Endothelial cell of umbilical vein (primary cell): ENCODE measurements at regions not wholly inside any gene's neighbourhood (a gene's known extent, or its start where the extent isn't known, plus 50 kb on each side); places are given as distances from the start of the nearest gene placed in this dataset.
"Not testable (repeated sequence)": the region's sequence is repeated elsewhere in the genome, so short reads cannot be mapped to it uniquely, and the experiment has no call there.

Experiments
- BruUV-seq: library from RNA; stranded (reverse); fragments of 400-500 nt; replicated peaks from 2 replicates; lab custom pipeline; 2021; lab: Mats Ljungman, UMichigan
- CTCF ChIA-PET: fragments of 300-600, 350-600 bp; sonication (Branson Sonifier 250); formaldehyde crosslinking; loops from one replicate; lab custom pipeline; 2021; ENCODE audit warnings: antibody characterized with exemption, inconsistent platforms; lab: Charles Lee
- POLR2A ChIA-PET: fragments of 300-600, 350-600 bp; sonication (Branson Sonifier 250); formaldehyde crosslinking; loops from one replicate; lab custom pipeline; 2021; ENCODE audit warnings: antibody characterized with exemption, inconsistent platforms; lab: Charles Lee
- DNase-seq: peaks from one replicate; pipeline ENCODE4 v3.0.0-alpha.2; 2011; ENCODE audit warnings: low read depth, low spot score
- FAIRE-seq: peaks from 2 replicates; lab custom pipeline; 2011; peaks lifted over from hg19 to GRCh38; lab: Jason Lieb, UNC
- H2AFZ ChIP-seq: 2 replicates; pipeline ENCODE4 v1.6.0; 2012; ENCODE audit warnings: low read depth, low read length, control low read depth, inconsistent platforms
- H3K27ac ChIP-seq: 2 replicates; pipeline ENCODE4 v1.5.1; 2011; ENCODE audit warnings: low read depth, mild to moderate bottlenecking, control low read depth, low read length, moderate library complexity; ENCODE audit not compliant: insufficient read depth
- H3K27me3 ChIP-seq, 2 experiments: 2 replicates each; pipeline versions ENCODE4 v1.6.0 to v1.6.1; 2011; ENCODE audit warnings: low read length in 2 of 2, mixed read lengths in 1 of 2; ENCODE audit not compliant: control insufficient read depth in 2 of 2, insufficient read depth in 2 of 2
- H3K36me3 ChIP-seq, 2 experiments: 2 replicates in 1 of 2; 3 replicates in 1 of 2; pipeline ENCODE4 v1.5.1; 2011; ENCODE audit warnings: low read length in 2 of 2, mild to moderate bottlenecking in 1 of 2, moderate library complexity in 1 of 2; ENCODE audit not compliant: control insufficient read depth in 2 of 2, insufficient read depth in 2 of 2; ENCODE audit errors: extremely low read depth in 1 of 2
- H3K4me1 ChIP-seq: 3 replicates; pipeline ENCODE4 v1.5.1; 2011; ENCODE audit warnings: mild to moderate bottlenecking, low read length; ENCODE audit not compliant: control insufficient read depth, insufficient read depth; ENCODE audit errors: extremely low read depth
- H3K4me2 ChIP-seq: 2 replicates; pipeline ENCODE4 v1.6.1; 2011; ENCODE audit warnings: low read length, control low read depth, mixed read lengths; ENCODE audit not compliant: insufficient read depth
- H3K4me3 ChIP-seq, 3 experiments: fragments of 200-600 bp in 1 of 3; sonication (generic), shearing (Covaris generic) in 1 of 3; replicated peaks in 1 of 3; 2 replicates each; pipeline ENCODE4 v1.5.1; 2011 to 2016; ENCODE audit warnings: control low read depth in 3 of 3, low read length in 3 of 3, mild to moderate bottlenecking in 2 of 3, inconsistent platforms in 1 of 3, low read depth in 1 of 3, moderate library complexity in 1 of 3; ENCODE audit not compliant: insufficient read depth in 1 of 3
- H3K79me2 ChIP-seq: 2 replicates; pipeline ENCODE4 v1.6.0; 2012; ENCODE audit warnings: low read length, inconsistent platforms; ENCODE audit not compliant: control insufficient read depth, insufficient read depth
- H3K9ac ChIP-seq: replicated peaks from 2 replicates; pipeline ENCODE3; 2011; ENCODE audit warnings: low read length, control low read depth; ENCODE audit not compliant: insufficient read depth; ENCODE audit errors: extremely low read depth
- H3K9me1 ChIP-seq: replicated peaks from 3 replicates; pipeline ENCODE4 v1.6.0; 2011; ENCODE audit warnings: mild to moderate bottlenecking, low read length; ENCODE audit not compliant: control insufficient read depth, insufficient read depth; ENCODE audit errors: extremely low read depth
- H3K9me3 ChIP-seq: replicated peaks from 2 replicates; pipeline ENCODE4 v1.5.1; 2012; ENCODE audit warnings: low read length, inconsistent platforms; ENCODE audit not compliant: control insufficient read depth, insufficient read depth
- H4K20me1 ChIP-seq: replicated peaks from 2 replicates; pipeline ENCODE3; 2011; ENCODE audit warnings: mild to moderate bottlenecking, low read length; ENCODE audit not compliant: control insufficient read depth, insufficient read depth; ENCODE audit errors: extremely low read depth
- FOS ChIP-seq: IDR thresholded peaks from 2 replicates; pipeline ENCODE4 v1.6.1; 2011; ENCODE audit warnings: mild to moderate bottlenecking, low read length, moderate library complexity, borderline replicate concordance; ENCODE audit not compliant: insufficient read depth
- GATA2 ChIP-seq: IDR thresholded peaks from 2 replicates; pipeline ENCODE4 v1.7.0; 2011; ENCODE audit warnings: low read depth, mild to moderate bottlenecking, moderate library complexity, mixed read lengths, low read length; ENCODE audit not compliant: insufficient read length, insufficient read depth
- JUN ChIP-seq: IDR thresholded peaks from 2 replicates; pipeline ENCODE4 v1.6.1; 2011; ENCODE audit warnings: borderline replicate concordance, low read depth; ENCODE audit not compliant: insufficient read length, insufficient read depth
- MYC ChIP-seq: IDR thresholded peaks from one replicate; pipeline ENCODE4 v1.6.1; 2011; ENCODE audit warnings: mild to moderate bottlenecking, low read depth, low read length
- POLR2A ChIP-seq: IDR thresholded peaks from 2 replicates; pipeline ENCODE4 v1.6.1; 2012; ENCODE audit warnings: low read depth, mild to moderate bottlenecking, control low read depth, low read length
- dilution Hi-C: fragments of 300-500 bp; cut with MboI; formaldehyde crosslinking; loops from one replicate; pipeline ENCODE4 v1.15.0; 2019; ENCODE audit warnings: low sequenced_read_pairs; ENCODE audit not compliant: extremely low pct_ligation_motif_present
- intact Hi-C: fragments of 100-400 bp; cut with micrococcal nuclease; formaldehyde crosslinking; loops from one replicate; pipeline ENCODE4 v1.10.0; 2022
- TF ChIP-seq, protein P1 (sequence below), 2 donors: IDR thresholded peaks; 1 replicate in 1 of 2; 2 replicates in 1 of 2; pipeline ENCODE4 v1.5.1; 2011; ENCODE audit warnings: low read length in 2 of 2, mild to moderate bottlenecking in 2 of 2, moderate library complexity in 2 of 2, control low read depth in 1 of 2, inconsistent platforms in 1 of 2, low read depth in 1 of 2; ENCODE audit not compliant: insufficient read depth in 1 of 2; ENCODE audit errors: extremely low read depth in 1 of 2
- TF ChIP-seq, protein P2 (sequence below): IDR thresholded peaks from 2 replicates; pipeline ENCODE4 v1.6.1; 2011; ENCODE audit not compliant: insufficient read depth, insufficient read length

DNA sequence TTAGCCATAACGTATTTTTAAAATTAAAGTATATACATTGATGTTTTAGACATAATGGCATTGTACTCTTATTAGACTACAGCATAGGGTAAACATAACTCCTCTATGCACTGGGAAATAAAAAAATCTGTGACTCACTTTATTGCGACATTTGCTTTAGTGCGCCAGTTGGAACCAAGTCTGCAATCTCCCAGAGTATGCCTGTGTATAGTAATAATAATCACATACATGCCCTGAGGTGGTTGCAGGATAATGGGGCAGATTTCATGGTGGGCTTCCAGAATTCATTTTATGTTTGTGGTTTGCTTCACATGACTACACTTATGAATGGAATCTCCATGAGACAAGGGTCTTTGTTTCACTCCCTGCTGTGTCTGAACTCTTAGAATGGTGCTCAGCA lies 66.9 kb upstream of the N4BP1 start:
- FAIRE-seq, result no peak
- Histone ChIP-seq H3K36me3 (no peaks in the 10 kb centered on the region), H3K4me2 (no peak overlapping the region), H3K4me1 (no peaks in the 10 kb centered on the region), H2AFZ (no peak overlapping the region), H3K9me3 (no peaks in the 10 kb centered on the region), H3K9me1 (no peaks in the 10 kb centered on the region), H4K20me1 (no peaks in the 10 kb centered on the region), H3K27me3 (no peaks in the 10 kb centered on the region), H3K9ac (no peak overlapping the region), H3K4me3 (no peak overlapping the region), H3K27ac (no peak overlapping the region), H3K79me2 (no peaks in the 10 kb centered on the region)
- TF ChIP-seq, protein P1, sequence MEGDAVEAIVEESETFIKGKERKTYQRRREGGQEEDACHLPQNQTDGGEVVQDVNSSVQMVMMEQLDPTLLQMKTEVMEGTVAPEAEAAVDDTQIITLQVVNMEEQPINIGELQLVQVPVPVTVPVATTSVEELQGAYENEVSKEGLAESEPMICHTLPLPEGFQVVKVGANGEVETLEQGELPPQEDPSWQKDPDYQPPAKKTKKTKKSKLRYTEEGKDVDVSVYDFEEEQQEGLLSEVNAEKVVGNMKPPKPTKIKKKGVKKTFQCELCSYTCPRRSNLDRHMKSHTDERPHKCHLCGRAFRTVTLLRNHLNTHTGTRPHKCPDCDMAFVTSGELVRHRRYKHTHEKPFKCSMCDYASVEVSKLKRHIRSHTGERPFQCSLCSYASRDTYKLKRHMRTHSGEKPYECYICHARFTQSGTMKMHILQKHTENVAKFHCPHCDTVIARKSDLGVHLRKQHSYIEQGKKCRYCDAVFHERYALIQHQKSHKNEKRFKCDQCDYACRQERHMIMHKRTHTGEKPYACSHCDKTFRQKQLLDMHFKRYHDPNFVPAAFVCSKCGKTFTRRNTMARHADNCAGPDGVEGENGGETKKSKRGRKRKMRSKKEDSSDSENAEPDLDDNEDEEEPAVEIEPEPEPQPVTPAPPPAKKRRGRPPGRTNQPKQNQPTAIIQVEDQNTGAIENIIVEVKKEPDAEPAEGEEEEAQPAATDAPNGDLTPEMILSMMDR (IDR thresholded peaks at IDR 0.05; ENCODE audit: extremely low read depth in 1 of 2, insufficient read depth in 1 of 2, low read depth in 1 of 2, low read length in 2 of 2), result no peak
- TF ChIP-seq JUN, result no peak
- TF ChIP-seq, protein P2, sequence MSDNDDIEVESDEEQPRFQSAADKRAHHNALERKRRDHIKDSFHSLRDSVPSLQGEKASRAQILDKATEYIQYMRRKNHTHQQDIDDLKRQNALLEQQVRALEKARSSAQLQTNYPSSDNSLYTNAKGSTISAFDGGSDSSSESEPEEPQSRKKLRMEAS, result no peak
- no peak for TF ChIP-seq MYC
- no peak for TF ChIP-seq GATA2
- no peak for TF ChIP-seq POLR2A
- TF ChIP-seq FOS, result no peak
- intact Hi-C loops (no loop called here), dilution Hi-C loops (no loop called here)
- ChIA-PET POLR2A (no interaction called here), CTCF (interaction anchor here (1.1 kb wide), 1 partner anchor 10 kb away, joined by 3 read pairs; no protein-coding TSS in a partner anchor)
- no TSS peak for BruUV-seq
- DNase-seq, result no peak

DNA sequence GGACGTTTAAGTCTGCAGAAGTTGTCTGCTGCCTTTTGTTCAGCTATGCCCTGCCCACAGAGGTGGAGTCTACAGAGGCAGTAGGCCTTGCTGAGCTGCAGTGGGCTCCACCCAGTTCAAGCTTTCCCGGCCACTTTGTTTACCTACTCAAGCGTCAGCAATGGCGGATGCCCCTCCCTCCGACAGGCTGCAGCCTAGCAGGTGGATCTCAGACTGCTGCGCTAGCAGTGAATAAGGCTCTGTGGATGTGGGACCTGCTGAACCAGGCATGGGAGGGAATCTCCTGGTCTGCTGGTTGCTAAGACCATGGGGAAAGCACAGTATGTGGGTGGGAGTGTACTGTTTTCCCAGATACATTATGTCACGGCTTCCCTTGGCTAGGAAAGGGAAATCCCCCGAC lies 58.2 kb upstream of the N4BP1 start:
- H3K27me3 ChIP-seq, FAIRE-seq, H3K4me3 ChIP-seq, H3K9ac ChIP-seq, H4K20me1 ChIP-seq, H3K4me2 ChIP-seq, DNase-seq, H3K9me3 ChIP-seq, BruUV-seq, H3K27ac ChIP-seq, intact Hi-C loops, H3K36me3 ChIP-seq, dilution Hi-C loops, POLR2A ChIA-PET, H2AFZ ChIP-seq, H3K9me1 ChIP-seq, H3K4me1 ChIP-seq, H3K79me2 ChIP-seq: not testable (repeated sequence)
- CTCF ChIA-PET, result interaction anchor here (1.2 kb wide), 1 partner anchor 10 kb away, joined by 3 read pairs; no protein-coding TSS in a partner anchor
